ENCODE measurements at regions not wholly inside any gene's neighbourhood (a gene's known extent, or its start where the extent isn't known, plus 50 kb on each side); places are given as distances from the start of the nearest gene placed in this dataset.
"Not testable (repeated sequence)": the region's sequence is repeated elsewhere in the genome, so short reads cannot be mapped to it uniquely, and the experiment has no call there.

GRCh38 chr5:12125895-12126294 lies 221.6 kb upstream of the CTNND2 start:
- no peak for DNase-seq (ENCODE audit: low spot score)

- DNase-seq (ENCODE audit: low spot score): no peak
Observed at GRCh38 chr5:12119657-12120056, 215.4 kb upstream of the CTNND2 start.

GRCh38 chr5:12114075-12114474 lies 209.8 kb upstream of the CTNND2 start:
- DNase-seq (ENCODE audit: low spot score): no peak

- no peak for DNase-seq (ENCODE audit: low spot score)
Observed at GRCh38 chr5:12113062-12113461, 208.8 kb upstream of the CTNND2 start.

- no peak for DNase-seq (ENCODE audit: low spot score)
Observed at GRCh38 chr5:12111261-12111660, 207.0 kb upstream of the CTNND2 start.

- DNase-seq (ENCODE audit: low spot score): peak; percentile 21
Observed at GRCh38 chr5:12110629-12111028, 206.4 kb upstream of the CTNND2 start.

DNA sequence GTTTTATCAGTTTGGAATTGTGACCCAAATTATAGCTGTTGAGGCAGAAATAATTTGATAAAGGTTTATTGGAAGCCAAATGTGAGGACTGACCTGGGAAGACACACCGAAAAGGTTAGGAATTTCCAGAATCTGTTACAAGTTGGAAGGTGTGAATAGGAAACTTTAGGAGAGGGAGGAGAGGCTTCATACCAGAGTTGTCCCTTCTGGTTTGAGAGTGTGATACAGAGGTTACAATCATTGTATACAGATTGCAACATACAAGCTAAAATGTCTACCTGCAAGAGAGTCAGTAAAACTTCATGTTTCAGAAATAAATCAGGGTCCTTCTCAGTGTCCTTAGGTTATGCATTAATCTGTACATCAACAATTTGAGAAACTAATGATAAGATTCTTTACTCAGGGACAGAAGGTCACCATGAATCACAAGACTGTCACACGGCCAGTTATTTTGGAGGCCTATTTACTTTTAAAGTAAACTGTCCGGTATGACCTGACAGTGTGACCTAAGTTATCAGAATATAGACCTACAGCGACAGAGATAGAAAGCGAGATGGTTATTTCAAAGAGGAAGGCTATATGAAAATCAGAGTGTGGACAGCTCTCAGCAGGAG lies 204.9 kb upstream of the CTNND2 start:
- no peak for DNase-seq (ENCODE audit: low spot score)

- DNase-seq (ENCODE audit: low spot score): no peak
Observed at GRCh38 chr5:12102151-12102550, 197.9 kb upstream of the CTNND2 start.

GRCh38 chr5:12100542-12100941 lies 196.3 kb upstream of the CTNND2 start:
- DNase-seq (ENCODE audit: low spot score): no peak

DNA sequence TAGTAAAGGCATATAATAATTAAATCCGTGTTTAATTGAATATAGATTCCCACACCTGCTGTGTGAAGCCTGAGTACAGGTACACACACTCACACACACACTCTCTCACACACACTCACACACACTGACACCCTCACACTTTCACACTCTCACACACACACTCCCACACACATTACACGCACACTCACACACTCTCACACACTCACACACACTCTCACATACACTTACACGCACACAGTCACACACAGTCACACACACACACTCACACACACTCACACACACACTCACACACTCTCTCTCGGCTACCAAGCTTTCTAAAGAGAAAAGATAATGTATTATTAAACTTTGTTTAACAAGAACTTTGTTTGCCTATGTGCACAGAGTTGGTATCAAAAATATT lies 195.1 kb upstream of the CTNND2 start:
- no peak for DNase-seq (ENCODE audit: low spot score)

DNA sequence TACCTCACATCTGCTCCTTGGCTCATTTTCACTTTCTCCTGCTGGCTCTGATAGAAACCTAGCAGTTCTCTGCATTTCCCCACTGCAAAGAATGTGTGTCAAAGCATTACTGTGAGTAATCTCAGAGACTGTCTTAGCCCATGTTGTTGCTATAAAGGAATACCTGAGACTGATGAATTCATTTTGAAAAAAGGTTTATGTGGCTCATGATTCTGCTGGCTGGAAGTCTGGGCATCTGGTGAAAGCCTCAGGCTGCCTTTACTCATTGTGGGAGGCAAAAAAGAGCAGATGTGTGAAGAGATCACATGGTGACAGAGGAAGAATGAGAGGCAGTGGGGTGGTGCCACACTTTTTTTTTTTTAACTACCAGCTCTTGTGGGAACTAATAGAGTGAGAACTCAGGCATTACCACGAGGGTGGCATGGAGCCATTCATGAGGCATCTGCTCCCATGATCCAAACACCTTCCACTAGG lies 191.6 kb upstream of the CTNND2 start:
- DNase-seq (ENCODE audit: low spot score): no peak

DNA sequence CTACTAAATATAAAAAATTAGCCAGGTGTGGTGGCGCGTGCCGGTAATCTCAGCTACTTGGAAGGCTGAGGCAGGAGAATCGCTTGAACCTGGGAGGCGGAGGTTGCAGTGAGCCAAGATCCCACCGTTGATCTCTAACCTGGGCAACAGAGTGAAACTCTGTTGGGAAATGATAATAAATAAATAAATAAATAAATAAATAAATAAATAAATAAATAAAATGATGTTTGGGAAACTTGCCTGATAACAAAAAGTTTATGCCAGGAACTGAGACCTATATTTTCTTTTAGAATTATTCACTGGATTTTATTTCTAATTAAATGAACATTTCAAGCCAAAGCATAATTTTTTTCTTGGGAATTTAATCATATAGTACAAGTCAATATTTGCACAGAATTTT lies 189.3 kb upstream of the CTNND2 start:
- no peak for DNase-seq (ENCODE audit: low spot score)

DNA sequence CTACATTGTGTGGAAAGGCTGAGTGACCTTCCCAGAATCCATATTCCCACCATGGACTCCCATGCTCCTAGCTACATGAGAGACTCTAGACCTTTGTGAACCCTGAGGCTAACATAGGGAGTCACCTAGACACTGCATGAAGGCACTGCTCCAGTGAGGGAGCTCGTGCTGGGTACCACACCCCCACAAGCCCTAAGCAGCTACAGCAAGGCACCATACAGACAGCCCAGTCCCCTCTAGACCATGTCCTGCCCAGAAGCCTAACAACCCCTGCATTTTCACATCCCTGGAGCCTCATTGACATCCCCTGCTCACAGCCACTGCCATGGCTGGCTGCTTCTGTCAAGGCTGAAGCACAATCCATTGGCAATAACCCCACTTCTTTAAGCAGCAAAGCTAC lies 176.5 kb upstream of the CTNND2 start:
- DNase-seq (ENCODE audit: low spot score): no peak

DNA sequence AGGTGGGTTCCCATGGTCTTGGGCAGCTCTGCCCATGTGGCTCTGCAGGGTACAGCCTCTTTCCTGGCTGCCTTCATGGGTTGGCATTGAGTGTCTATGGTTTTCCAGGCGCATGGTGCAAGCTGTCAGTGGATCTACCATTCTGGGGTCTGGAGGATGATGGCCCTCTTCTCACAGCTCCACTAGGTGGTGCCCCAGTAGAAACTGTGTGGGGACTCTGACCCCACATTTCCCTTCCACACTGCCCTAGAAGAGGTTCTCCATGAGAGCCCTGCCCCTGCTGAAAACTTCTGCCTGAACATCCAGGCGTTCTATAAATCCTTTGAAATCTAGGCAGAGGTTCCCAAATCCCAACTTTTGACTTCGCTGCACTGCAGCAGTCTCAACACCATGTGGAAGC lies 174.0 kb upstream of the CTNND2 start:
- not testable (repeated sequence) for DNase-seq (ENCODE audit: low spot score)

DNA sequence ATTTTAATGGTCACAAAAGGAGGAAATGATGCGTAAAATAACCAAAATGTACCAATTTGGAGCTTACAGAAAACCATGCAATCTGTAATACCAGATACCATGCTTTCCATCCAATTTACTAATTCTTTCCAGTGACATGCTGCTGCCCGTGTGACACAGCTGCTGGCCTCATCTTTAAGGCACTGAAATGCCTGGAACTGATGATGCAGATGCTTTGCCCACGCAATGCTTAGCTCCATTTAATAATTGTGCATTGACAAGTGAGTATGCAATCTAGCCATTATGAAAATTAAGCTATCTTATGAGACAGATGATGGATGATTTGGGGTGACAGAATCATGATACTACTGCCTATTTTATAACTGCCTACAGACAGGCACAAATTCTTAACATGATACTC lies 169.2 kb upstream of the CTNND2 start:
- no peak for DNase-seq (ENCODE audit: low spot score)

DNA sequence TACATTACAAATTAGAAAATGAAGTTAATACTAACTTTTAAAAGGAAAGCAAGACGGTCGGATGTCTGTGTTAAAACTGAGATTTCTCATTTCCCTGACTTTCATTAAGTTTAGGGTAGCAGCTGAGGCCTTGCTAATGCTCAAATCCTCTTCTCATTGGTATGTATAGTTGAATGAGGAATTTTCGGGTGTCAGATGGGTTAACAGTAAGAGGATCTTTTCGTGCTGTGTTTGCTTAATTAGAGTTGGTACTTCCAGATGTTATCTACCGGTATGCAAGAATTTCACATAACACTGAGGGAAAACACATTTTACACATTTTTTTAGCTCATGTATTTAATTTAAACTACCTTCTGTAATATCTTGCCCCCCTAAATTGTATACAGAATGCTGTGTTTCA lies 168.2 kb upstream of the CTNND2 start:
- DNase-seq (ENCODE audit: low spot score): no peak

- no peak for DNase-seq (ENCODE audit: low spot score)
Observed at GRCh38 chr5:12071455-12071854, 167.2 kb upstream of the CTNND2 start.

DNA sequence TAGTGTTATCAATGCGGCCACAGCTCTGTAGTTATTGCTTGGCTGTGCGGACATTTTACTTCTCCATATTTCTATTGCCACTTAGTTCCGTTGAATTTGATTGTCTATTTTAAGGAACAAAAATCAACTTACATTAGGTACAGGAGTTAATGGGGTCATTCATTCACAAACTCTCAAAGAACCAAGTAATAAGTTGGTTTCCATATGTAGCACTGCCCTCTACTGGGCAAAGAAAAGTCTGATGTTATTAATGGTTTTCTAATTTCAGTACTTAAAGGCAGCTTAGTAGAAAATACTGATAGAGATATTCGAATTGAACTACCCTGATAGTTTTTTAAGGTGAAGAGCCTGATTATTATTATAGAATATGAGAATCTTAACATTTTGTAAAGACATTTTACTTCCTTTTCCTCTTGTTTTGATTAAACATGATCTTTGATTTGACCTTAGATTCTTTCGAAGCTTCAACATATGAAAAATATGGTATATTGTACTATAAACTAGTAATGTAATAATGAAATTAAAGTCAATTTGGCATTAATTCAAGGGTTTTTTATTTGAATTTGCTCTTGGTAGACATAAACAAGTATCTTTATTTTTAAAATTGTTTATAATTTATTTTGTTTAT lies 119.5 kb upstream of the CTNND2 start:
- peak; percentile 63 for DNase-seq (ENCODE audit: low spot score)

GRCh38 chr5:12022444-12022843 lies 118.2 kb upstream of the CTNND2 start:
- DNase-seq (ENCODE audit: low spot score): no peak

DNA sequence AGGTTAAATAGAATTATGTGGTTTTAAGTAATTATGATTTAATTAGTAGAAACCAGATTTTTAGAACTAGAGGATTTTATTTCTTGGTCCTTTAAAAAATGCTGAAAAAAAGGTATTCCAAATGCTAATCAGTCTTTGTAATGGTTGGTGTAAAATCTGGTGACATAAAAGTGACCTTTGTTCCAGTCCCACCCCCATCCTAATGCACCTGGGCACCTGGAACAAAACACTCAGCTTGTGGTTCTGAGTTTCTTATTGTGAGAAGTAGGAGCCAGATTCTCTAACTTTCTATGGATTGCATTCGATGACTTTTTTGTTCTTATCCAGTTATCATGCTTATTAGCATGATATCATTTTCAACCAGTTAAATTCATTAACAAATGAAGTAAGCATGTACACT lies 115.1 kb upstream of the CTNND2 start:
- DNase-seq (ENCODE audit: low spot score): no peak

DNA sequence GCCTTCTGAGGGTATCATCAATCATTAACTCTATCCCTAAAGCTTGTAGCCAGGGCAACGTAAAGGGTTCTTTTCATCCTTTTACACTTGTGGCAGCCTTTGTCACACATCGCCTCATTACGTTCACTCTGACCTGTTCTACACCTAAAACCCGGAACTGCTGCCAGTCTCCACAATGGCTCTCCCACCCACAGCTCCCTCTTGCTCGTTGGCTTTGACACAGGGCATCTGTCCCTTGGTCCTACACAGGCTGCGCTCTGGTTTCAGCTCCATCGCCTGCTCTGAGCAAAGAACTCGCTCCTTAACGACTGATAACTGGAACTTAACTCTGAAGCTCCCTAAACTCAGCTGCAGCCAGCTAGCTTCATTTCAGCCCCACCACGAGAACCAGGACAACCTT lies 112.8 kb upstream of the CTNND2 start:
- peak; percentile 19 for DNase-seq (ENCODE audit: low spot score)

DNA sequence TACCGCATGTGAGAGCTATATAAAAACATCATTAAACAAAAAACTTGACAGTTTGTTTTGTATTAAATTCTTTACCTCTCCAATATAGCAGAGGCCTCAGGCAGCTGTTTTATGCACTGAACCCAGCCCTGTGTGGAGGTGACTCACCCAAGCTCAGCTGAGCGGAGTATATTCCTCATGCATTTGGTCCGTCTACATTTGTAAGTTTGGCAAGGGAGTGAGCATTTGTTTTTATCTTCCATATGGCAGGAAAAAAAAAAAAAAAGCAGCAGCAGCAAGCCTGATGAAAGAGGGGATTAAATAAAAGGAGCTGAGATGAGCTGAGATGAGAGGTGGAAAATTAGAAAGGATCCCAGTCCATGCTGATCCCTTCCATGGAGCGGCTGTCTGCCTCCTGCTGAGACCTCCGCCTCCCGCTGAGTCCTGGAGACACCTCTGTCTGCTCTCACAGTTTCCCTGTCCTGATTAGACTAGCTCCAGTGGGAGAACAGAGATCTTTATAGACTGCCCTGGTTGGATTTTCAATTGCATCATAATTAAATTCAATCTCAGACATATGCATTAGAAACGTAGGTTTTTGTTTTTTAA lies 112.0 kb upstream of the CTNND2 start:
- DNase-seq (ENCODE audit: low spot score): no peak

- no peak for DNase-seq (ENCODE audit: low spot score)
Observed at GRCh38 chr5:12013351-12013750, 109.1 kb upstream of the CTNND2 start.

- no peak for DNase-seq (ENCODE audit: low spot score)
Observed at GRCh38 chr5:12003680-12004079, 99.4 kb upstream of the CTNND2 start.
